OCI-LY1 (cell line): ENCODE measurements at regions not wholly inside any gene's neighbourhood (a gene's known extent, or its start where the extent isn't known, plus 50 kb on each side); places are given as distances from the start of the nearest gene placed in this dataset.

Experiments used
- EZH2 ChIP-seq: fragments of 200-600 bp; sonication (generic), shearing (Covaris generic); IDR thresholded peaks from 2 replicates; pipeline ENCODE4 v1.8.0; 2017; ENCODE audit warnings: borderline replicate concordance, mixed run types, mild to moderate bottlenecking, antibody characterized with exemption, low read length, moderate library complexity, mixed read lengths
- TF ChIP-seq, protein P1 (sequence below): fragments of 200-600 bp; sonication (generic), shearing (Covaris generic); IDR thresholded peaks from 2 replicates; pipeline ENCODE4 v1.5.1; 2017; ENCODE audit warnings: mild to moderate bottlenecking, antibody characterized with exemption, low read length, moderate library complexity, mixed read lengths

DNA sequence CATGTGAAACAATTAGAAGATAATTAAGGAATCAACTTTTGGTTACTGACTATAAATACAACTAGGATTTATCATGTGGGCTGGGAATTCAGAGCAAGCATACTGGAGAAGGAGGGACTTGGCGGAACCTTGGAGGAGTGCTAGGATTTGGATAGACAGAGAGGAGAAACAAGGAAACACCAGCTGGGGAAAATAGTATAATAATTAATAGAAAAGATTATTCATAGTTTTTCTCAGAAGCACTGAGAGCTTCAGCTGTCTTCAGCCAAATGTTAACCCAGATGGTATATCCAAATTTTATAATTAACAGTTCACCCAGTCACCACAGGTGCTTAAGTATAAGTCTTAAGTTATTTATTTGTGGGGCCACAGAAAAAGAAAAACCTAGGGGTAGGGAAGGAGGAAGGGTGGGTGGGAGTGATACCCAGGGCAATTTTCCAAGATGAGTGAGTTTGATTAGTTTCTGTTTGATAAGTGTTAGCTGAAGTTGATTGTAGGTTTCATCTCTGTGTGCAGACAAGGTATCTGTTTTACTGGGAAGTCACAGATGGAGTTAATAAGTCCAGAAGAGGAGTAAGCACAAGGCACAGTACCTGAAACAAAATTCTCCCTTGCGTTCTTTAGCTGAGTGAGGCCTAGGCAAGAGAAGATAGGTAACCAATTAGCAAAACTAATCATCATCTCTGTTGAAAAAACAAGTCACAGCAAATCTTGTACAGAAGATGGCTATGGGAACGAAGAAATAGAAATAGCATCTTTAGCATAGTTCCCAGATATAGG lies 175.5 kb downstream of the TFAP2B start:
- TF ChIP-seq EZH2 = no peak
- TF ChIP-seq, protein P1, sequence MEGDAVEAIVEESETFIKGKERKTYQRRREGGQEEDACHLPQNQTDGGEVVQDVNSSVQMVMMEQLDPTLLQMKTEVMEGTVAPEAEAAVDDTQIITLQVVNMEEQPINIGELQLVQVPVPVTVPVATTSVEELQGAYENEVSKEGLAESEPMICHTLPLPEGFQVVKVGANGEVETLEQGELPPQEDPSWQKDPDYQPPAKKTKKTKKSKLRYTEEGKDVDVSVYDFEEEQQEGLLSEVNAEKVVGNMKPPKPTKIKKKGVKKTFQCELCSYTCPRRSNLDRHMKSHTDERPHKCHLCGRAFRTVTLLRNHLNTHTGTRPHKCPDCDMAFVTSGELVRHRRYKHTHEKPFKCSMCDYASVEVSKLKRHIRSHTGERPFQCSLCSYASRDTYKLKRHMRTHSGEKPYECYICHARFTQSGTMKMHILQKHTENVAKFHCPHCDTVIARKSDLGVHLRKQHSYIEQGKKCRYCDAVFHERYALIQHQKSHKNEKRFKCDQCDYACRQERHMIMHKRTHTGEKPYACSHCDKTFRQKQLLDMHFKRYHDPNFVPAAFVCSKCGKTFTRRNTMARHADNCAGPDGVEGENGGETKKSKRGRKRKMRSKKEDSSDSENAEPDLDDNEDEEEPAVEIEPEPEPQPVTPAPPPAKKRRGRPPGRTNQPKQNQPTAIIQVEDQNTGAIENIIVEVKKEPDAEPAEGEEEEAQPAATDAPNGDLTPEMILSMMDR = no peak
